Stimulated activated effector memory CD8-positive, alpha-beta T cell treated with anti-CD3 and anti-CD28 coated beads, Interleukin-12 subunit alpha, Interleukin-12 subunit beta, amount 100 ng/mL, for 72 hours (primary cell): ENCODE measurements at regions not wholly inside any gene's neighbourhood (a gene's known extent, or its start where the extent isn't known, plus 50 kb on each side); places are given as distances from the start of the nearest gene placed in this dataset.
A peak's percentile ranks its signal among the peaks of the same experiment; 100 is the strongest.

Experiments
- ATAC-seq: fragments of 150-1000 bp; cut with Tn5 transposase; 2 replicates; pipeline ENCODE4 v1.10.0; 2021
- DNase-seq, 2 donors: peaks; one replicate each; pipeline ENCODE4 v3.0.0; 2021 to 2022; ENCODE audit warnings: low spot score in 2 of 2
- H3K27ac Mint-ChIP-seq: one replicate; pipeline ENCODE4 v1.8.0; 2022; ENCODE audit warnings: mild to moderate bottlenecking, mixed read lengths
- H3K36me3 Mint-ChIP-seq: one replicate; pipeline ENCODE4 v1.8.0; 2022; ENCODE audit warnings: mild to moderate bottlenecking, mixed read lengths
- H3K4me1 Mint-ChIP-seq: one replicate; pipeline ENCODE4 v1.8.0; 2022; ENCODE audit warnings: mixed read lengths
- H3K4me3 Mint-ChIP-seq: one replicate; pipeline ENCODE4 v1.8.0; 2022; ENCODE audit warnings: mild to moderate bottlenecking, mixed read lengths
- H3K9me3 Mint-ChIP-seq: one replicate; pipeline ENCODE4 v1.8.0; 2022; ENCODE audit warnings: mixed read lengths

- H3K27ac Mint-ChIP-seq = no peak overlapping the region
- DNase-seq (no peak), ATAC-seq (no peak)
- H3K4me3 Mint-ChIP-seq = no peak overlapping the region
- no peaks in the 10 kb centered on the region for H3K4me1 Mint-ChIP-seq
- H3K9me3 Mint-ChIP-seq = no peaks in the 10 kb centered on the region
- H3K36me3 Mint-ChIP-seq = no peaks in the 10 kb centered on the region
Observed at GRCh38 chr3:15151166-15151565, 52.2 kb upstream of the RBSN start.

GRCh38 chr3:15152184-15152583, 53.2 kb upstream of the RBSN start:
- no peak overlapping the region for H3K27ac Mint-ChIP-seq
- DNase-seq (no peak), ATAC-seq (no peak)
- no peaks in the 10 kb centered on the region for H3K4me1 Mint-ChIP-seq
- H3K9me3 Mint-ChIP-seq = no peaks in the 10 kb centered on the region
- no peak overlapping the region for H3K4me3 Mint-ChIP-seq
- no peaks in the 10 kb centered on the region for H3K36me3 Mint-ChIP-seq

GRCh38 chr3:15153103-15153502, 52.9 kb upstream of the CAPN7 start:
- Mint-ChIP-seq H3K4me1 (no peaks in the 10 kb centered on the region), H3K27ac (no peak overlapping the region), H3K4me3 (no peak overlapping the region), H3K9me3 (no peaks in the 10 kb centered on the region), H3K36me3 (no peaks in the 10 kb centered on the region)
- ATAC-seq = no peak
- no peak for DNase-seq

- no peaks in the 10 kb centered on the region for H3K36me3 Mint-ChIP-seq
- no peaks in the 10 kb centered on the region for H3K9me3 Mint-ChIP-seq
- no peak for ATAC-seq
- DNase-seq = no peak
- H3K27ac Mint-ChIP-seq = no peak overlapping the region
- H3K4me3 Mint-ChIP-seq = no peak overlapping the region
- no peaks in the 10 kb centered on the region for H3K4me1 Mint-ChIP-seq
Observed at GRCh38 chr3:15154326-15154725, 51.7 kb upstream of the CAPN7 start.

GRCh38 chr3:15155840-15156360, 50.1 kb upstream of the CAPN7 start:
- DNase-seq (no peak), ATAC-seq (no peak)
- Mint-ChIP-seq H3K36me3 (no peaks in the 10 kb centered on the region), H3K4me3 (no peak overlapping the region), H3K27ac (peak overlapping the region; percentile 43), H3K4me1 (no peaks in the 10 kb centered on the region), H3K9me3 (no peaks in the 10 kb centered on the region)
